PFSK-1 (cell line): ENCODE measurements at regions not wholly inside any gene's neighbourhood (a gene's known extent, or its start where the extent isn't known, plus 50 kb on each side); places are given as distances from the start of the nearest gene placed in this dataset.

ENCODE experiments used
- FOXP2 ChIP-seq: optimal IDR thresholded peaks from 2 replicates; pipeline ENCODE3; 2011; ENCODE audit warnings: borderline replicate concordance, control low read depth, inconsistent platforms; ENCODE audit not compliant: insufficient read depth; ENCODE audit errors: extremely low read length, extremely low read depth
- POLR2AphosphoS5 ChIP-seq: IDR thresholded peaks from 2 replicates; pipeline ENCODE4 v1.6.1; 2012; ENCODE audit warnings: low read depth, mild to moderate bottlenecking, control low read depth, low read length, moderate library complexity
- SIN3A ChIP-seq: IDR thresholded peaks from 2 replicates; pipeline ENCODE4 v1.6.1; 2012; ENCODE audit warnings: mild to moderate bottlenecking, low read length, moderate library complexity, borderline replicate concordance; ENCODE audit not compliant: insufficient read depth
- TAF1 ChIP-seq: IDR thresholded peaks from 2 replicates; pipeline ENCODE4 v1.6.1; 2012; ENCODE audit warnings: low read length, control low read depth, borderline replicate concordance; ENCODE audit not compliant: insufficient read depth
- TF ChIP-seq, protein P1 (sequence below), 2 experiments: IDR thresholded peaks; 2 replicates each; pipeline versions ENCODE4 v1.6.1 to v1.8.0; 2011 to 2012; ENCODE audit warnings: low read depth in 2 of 2, low read length in 2 of 2, control low read depth in 1 of 2, inconsistent platforms in 1 of 2, mild to moderate bottlenecking in 1 of 2, moderate library complexity in 1 of 2; ENCODE audit not compliant: insufficient read depth in 1 of 2

DNA sequence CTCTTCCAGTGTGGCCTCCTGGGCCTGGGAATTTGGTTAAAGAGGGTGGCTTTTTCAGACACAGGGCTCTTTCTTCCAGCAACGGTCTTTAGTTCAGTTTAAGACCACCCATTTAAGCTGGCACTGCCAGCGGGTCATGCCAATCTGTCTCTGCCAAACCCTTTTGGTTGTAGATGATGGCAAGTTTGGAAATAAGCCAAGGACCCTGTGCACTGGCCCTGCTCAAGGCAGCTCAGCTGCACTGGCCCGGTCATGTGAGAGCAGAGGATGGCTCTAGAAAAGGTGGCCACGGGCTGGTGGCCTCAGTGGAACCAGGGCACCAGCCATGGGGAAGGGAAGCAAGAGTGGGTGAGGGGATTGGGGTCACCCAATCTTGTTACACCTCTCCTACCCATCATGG, 294.1 kb downstream of the GLRX3 start:
- TF ChIP-seq, protein P1, sequence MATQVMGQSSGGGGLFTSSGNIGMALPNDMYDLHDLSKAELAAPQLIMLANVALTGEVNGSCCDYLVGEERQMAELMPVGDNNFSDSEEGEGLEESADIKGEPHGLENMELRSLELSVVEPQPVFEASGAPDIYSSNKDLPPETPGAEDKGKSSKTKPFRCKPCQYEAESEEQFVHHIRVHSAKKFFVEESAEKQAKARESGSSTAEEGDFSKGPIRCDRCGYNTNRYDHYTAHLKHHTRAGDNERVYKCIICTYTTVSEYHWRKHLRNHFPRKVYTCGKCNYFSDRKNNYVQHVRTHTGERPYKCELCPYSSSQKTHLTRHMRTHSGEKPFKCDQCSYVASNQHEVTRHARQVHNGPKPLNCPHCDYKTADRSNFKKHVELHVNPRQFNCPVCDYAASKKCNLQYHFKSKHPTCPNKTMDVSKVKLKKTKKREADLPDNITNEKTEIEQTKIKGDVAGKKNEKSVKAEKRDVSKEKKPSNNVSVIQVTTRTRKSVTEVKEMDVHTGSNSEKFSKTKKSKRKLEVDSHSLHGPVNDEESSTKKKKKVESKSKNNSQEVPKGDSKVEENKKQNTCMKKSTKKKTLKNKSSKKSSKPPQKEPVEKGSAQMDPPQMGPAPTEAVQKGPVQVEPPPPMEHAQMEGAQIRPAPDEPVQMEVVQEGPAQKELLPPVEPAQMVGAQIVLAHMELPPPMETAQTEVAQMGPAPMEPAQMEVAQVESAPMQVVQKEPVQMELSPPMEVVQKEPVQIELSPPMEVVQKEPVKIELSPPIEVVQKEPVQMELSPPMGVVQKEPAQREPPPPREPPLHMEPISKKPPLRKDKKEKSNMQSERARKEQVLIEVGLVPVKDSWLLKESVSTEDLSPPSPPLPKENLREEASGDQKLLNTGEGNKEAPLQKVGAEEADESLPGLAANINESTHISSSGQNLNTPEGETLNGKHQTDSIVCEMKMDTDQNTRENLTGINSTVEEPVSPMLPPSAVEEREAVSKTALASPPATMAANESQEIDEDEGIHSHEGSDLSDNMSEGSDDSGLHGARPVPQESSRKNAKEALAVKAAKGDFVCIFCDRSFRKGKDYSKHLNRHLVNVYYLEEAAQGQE (IDR thresholded peaks at IDR 0.05; ENCODE audit: insufficient read depth in 1 of 2, low read depth in 2 of 2, low read length in 2 of 2) = no peak
- TF ChIP-seq POLR2AphosphoS5 (no peak), SIN3A (no peak), FOXP2 (no peak), TAF1 (no peak)

DNA sequence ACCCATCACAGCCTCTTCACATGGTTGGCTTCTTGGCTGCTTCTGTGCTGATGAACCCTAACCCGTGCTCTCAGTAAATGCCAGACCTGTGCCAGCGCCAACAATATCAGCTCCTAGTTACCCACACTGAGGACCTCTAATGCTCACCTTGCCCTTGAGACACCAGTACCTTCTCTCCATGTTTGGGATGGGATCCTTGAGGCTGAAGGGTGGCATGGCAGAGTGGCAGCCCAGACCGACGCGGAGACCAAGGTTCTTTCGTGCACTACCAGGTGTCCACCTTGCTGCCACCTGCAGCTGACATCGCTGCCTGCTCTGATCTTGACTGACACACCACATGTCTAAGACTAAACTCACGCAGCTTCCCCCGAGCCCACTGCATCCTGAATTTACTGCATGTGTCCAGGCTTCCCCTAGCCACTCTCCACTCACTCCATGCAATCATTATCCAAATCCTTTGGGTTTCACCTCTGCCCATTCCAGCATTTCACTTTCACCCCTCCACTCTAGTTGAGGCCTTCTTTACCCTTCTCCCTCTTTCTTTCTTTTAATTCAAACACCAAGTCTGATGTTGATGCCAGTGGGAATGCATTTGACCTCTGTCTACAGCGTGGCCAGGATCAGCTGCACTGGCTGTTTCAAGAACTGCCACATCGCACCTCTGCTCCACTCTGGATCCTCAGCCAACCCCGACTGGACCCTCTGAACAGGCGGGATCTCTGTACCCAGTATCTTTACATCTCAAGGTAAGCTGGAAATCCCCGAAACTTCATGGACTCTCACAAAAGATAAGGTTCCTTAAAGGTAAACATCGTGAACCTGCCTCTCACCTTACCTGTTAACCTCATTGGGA, 294.9 kb downstream of the GLRX3 start:
- TF ChIP-seq, protein P1 (IDR thresholded peaks at IDR 0.05; ENCODE audit: insufficient read depth in 1 of 2, low read depth in 2 of 2, low read length in 2 of 2) = no peak
- TF ChIP-seq TAF1 (no peak), FOXP2 (no peak), SIN3A (no peak), POLR2AphosphoS5 (no peak)

DNA sequence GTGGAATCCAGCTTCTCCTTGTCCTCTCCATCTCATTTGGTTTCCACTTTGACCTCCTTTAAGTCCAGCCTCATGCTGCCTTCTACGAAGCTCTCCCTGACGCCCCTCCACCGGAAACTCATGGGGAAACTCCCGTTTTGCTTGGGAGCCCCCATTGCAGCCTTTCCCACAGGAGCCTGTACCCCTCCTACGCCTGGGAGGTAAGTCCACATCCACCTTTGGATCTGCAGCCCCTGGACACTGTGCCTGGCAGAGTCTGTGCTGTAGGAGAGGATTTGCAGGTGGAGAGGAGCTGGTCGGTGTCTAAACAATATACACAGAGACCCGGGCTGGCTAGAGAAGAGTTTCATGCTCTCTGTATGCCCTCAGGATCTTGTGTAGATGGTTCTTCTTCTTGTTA, 296.1 kb downstream of the GLRX3 start:
- TF ChIP-seq, protein P1 (IDR thresholded peaks at IDR 0.05; ENCODE audit: insufficient read depth in 1 of 2, low read depth in 2 of 2, low read length in 2 of 2) = no peak
- TF ChIP-seq POLR2AphosphoS5 (no peak), SIN3A (no peak), TAF1 (no peak), FOXP2 (no peak)

DNA sequence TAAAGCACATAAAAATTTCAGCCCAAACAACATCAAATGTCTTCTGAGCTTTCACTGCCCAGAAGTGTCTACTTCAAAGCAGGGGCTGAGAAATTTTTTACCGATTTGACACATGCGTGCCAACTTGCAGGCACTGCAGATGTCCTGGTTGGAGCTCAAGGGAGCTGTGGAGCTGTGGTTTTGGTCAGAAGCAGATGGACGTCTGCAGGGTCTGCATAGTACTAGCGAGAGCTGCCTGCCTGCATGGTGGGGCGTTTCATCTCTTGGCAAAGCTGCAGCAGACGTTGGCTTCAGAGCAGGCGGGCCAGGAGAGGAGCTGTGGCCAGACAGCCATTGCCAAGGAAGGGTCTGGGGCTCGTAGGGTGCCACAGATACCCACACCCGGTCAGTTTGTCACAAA, 296.7 kb downstream of the GLRX3 start:
- TF ChIP-seq, protein P1 (IDR thresholded peaks at IDR 0.05; ENCODE audit: insufficient read depth in 1 of 2, low read depth in 2 of 2, low read length in 2 of 2) = no peak
- TF ChIP-seq FOXP2 (no peak), POLR2AphosphoS5 (no peak), SIN3A (no peak), TAF1 (no peak)

DNA sequence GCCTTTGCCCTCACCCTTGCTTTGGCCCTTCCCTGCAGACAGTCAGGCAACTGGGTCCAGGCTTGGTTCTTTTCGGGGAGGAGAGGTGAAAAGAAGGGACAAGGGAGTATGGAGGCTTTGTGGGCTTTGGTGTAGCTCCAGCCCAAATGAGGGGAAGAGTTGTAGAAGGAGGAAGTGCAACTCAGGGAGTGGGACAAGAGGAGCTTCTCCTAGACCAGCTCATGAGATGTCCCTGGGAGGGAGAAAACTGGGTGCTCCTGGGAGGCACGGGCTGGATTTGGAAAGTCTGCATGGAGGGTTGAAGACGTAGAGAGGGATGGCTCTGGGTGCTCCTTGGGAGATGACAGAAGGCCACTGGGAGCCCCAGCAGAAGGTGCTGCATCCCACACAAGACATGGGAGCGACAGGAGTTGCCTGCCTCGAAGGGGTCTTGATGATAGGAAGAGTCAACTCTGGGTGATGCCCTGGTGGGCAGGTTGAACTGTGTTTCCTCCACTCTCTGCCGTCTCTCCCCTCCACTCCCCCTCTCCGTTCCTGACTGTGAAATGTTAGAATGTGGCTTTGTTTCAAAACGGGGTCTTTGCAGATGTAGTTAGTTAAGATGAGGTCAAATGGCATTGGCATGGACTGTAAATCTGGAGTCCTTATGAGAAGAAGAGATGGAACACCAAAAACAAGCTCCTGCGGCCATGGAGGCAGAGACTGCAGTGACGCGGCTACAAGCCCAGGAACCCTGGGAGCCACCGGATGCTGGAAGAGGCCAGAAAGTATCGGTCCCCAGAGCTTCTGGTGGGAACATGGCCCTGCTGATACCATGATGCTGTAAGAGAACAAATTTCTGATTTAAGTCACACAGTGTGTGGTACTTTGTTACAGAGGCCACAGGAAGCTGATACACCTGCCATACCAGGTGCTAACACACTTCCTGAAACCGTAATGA, 298.5 kb downstream of the GLRX3 start:
- TF ChIP-seq, protein P1 (IDR thresholded peaks at IDR 0.05; ENCODE audit: insufficient read depth in 1 of 2, low read depth in 2 of 2, low read length in 2 of 2) = no peak
- TF ChIP-seq TAF1 (no peak), POLR2AphosphoS5 (no peak), FOXP2 (no peak), SIN3A (no peak)
